ENCODE measurements at regions not wholly inside any gene's neighbourhood (a gene's known extent, or its start where the extent isn't known, plus 50 kb on each side); places are given as distances from the start of the nearest gene placed in this dataset.
"Not testable (repeated sequence)": the region's sequence is repeated elsewhere in the genome, so short reads cannot be mapped to it uniquely, and the experiment has no call there.

DNA sequence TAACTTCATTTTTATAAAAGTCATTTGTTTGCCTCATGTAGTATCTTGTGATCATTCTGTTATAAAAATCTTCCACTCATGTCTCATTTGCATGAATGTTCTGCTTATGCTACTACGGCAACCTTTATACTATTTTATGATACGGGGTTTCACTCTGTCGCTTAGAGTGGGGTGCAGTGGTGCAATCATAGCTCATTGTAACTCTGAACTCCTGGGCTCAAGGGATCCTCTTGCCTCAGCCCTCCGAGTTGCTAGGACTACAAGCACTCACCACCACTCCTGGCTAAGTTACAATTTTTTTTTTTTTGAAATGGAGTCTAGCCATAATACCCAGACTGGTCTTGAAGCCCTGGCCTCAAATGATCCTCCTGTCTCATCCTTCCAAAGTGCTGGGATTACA is 154.4 kb upstream of the PREP start:
- in situ Hi-C loops (cut with HindIII; ENCODE audit: low sequenced_read_pairs) = no loop called here

DNA sequence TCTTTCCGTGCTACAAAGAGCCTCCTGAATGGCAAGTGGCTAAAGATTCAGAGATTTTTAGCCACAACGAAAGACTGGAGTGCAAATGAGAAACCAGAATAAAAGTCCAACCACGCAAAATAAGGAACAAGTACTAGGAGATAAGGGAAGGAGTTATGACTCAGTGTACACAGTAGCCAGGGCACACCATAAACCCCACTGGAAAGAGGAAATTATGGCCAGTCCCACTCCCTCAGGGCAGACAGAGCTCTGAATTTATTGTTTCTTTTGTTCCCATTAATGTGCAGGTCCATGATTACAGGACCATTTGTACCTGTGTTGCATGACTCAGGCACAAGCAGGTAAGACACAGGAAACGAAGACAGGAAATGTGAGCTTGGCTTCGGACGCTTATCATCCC is 150.3 kb upstream of the PREP start:
- in situ Hi-C loops (cut with HindIII; ENCODE audit: low sequenced_read_pairs) = no loop called here
- DNase-seq (ENCODE audit: low spot score) = no peak

More for the DNA sequence above, 154.4 kb upstream of the PREP start:
- no peak for DNase-seq (ENCODE audit: low spot score)

DNA sequence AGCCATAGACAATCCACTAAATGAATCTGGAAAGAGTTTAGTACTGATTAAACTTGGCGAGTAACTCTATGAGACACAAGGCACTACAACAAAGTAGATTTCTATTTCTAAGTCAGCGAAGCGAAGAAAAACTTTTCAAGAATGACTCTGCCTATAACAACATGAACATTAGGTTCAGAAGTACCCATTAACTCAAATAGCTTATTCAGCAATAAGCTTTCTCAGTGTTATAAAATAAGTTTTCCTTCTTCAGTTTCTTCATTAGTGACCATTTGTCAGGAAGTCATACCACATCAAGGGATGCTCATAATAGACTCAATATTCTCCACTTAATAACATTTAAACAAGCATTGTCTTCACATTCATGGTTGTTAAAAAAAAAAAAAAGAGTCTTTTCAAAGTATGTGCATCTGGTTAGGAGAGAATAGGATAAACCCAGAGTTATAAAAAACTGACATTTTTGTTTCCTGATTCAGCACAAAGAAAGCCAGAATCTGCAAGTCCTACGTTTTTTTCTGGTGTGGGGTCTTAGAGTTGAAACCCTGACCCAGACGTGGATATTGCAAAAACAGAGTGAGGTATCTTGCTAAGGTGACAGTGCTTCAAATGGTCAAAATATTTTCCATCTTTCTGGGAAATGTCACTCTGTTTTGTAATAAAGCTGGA is 148.2 kb upstream of the PREP start:
- in situ Hi-C loops (cut with HindIII; ENCODE audit: low sequenced_read_pairs) = no loop called here

GRCh38 chr6:105546754-105547153 is 143.9 kb upstream of the PREP start:
- in situ Hi-C loops (cut with HindIII; ENCODE audit: low sequenced_read_pairs) = no loop called here
- DNase-seq (ENCODE audit: low spot score) = no peak

More for the DNA sequence above, 148.2 kb upstream of the PREP start:
- DNase-seq (ENCODE audit: low spot score) = no peak

DNA sequence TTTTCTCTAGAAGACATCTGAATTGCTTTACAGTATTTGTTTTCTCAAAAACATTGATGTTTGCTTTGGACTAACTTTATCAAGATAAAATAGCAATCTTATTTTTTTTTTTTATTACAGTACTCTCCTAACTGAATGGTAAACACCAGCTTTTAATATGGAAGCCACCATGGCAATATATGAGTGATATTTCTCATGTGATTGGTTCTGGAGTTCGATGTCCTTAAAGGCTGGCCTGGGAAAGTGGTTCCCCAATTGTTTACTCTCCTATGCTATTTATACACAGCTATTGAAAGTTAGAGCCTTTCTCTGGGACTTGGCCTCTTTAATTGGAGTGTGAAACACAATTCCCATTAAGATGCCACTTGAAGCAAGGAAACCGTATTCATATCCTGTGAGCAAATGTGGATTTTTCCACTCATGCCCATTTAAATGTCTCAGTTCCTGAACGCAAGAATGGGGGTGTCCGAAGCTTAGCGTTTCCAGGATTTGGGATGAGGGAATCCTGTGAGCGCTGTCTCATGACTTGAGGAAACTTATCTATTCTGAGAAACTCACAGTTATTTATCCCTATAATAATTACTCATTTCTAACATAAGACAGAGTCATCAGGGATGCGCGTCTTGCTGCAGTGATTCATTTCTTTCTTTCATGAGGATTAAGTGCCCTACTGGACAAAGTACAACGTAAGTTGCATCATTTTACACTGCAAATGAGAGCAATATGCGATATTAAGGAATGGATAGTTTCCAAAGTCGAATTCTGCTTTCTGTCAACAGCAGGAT is 143.3 kb upstream of the PREP start:
- DNase-seq (ENCODE audit: low spot score) = no peak
- in situ Hi-C loops (cut with HindIII; ENCODE audit: low sequenced_read_pairs) = no loop called here

- DNase-seq (ENCODE audit: low spot score) = no peak
- in situ Hi-C loops (cut with HindIII; ENCODE audit: low sequenced_read_pairs) = no loop called here
These were observed 142.5 kb upstream of the PREP start for GRCh38 chr6:105545228-105545920.

DNA sequence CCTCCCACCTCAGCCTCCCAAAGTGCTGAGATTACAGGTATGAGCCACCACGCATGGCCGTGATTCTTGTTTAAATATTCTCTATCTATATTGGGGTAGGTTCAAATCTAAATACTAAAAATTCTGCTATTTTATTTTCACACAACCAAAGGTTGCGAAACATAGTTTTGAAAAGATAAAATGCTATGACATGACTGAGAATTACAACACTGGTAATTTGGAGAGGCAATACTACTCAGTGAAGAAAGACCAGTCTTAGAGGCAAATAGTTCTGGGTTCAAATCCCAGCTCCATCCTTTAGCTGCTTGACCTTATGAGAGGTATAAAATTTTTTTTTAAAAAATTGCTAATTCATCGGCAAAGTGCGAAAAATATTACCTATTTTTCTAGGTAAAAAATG is 137.0 kb upstream of the PREP start:
- DNase-seq (ENCODE audit: low spot score) = no peak
- in situ Hi-C loops (cut with HindIII; ENCODE audit: low sequenced_read_pairs) = no loop called here

- in situ Hi-C loops (cut with HindIII; ENCODE audit: low sequenced_read_pairs) = no loop called here
- no peak for DNase-seq (ENCODE audit: low spot score)
These were observed 135.2 kb upstream of the PREP start for GRCh38 chr6:105537981-105538578.

DNA sequence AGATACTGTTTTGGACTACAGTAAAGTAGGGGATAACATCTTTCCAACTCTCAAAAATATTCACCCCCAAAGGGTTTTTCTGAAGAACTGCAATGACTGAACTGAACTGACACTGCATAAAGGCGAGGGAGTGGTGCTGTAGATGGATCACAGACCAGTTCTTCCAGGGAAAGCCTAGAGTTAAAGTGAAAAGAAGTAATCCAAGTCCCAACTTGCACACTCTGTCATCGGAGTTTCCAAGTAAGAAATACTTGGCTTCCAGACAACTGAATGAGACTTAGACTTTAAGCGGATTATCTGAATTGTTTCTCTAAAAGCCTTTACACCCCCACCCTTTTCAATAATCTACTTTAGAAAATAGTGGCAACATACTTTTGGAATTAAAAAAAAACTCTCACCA is 134.1 kb upstream of the PREP start:
- no peak for DNase-seq (ENCODE audit: low spot score)
- in situ Hi-C loops (cut with HindIII; ENCODE audit: low sequenced_read_pairs) = no loop called here

- in situ Hi-C loops (cut with HindIII; ENCODE audit: low sequenced_read_pairs) = no loop called here
- DNase-seq (ENCODE audit: low spot score) = no peak
These were observed 130.4 kb upstream of the PREP start for GRCh38 chr6:105533301-105533700.

GRCh38 chr6:105526225-105526872 is 123.5 kb upstream of the PREP start:
- in situ Hi-C loops (cut with HindIII; ENCODE audit: low sequenced_read_pairs) = no loop called here
- DNase-seq (ENCODE audit: low spot score) = no peak

DNA sequence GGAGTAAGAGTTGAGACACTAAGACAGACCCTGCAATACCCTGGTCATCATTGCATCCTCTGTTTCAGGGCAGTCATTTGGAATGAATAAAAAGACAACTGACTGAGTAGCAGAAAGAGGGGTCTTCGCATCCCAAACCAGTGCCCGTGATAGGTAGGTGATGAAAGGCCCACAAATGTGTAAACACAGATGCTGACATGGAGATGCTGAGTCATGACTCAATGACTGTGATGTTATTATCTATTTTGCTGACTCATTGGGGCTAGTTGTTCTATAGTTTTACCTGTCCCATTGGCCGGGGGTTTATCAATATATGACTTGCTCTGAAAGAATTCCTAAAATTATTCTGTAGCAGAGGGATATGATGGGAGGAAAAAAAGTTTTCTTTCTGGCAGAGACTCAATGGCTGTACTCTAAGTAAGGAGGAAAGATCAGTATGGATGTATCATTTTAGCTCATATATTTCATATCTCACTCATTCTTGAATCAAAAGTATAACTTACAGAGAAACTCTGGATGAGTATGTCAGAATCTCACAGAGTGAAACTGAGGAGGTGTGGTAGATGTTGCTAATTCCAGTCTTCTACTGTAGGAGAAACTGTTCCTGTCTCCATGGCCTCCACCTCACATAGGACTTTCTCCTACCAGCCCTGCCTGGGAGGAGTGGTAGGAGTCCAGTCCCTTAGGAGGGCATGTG is 119.9 kb upstream of the PREP start:
- in situ Hi-C loops (cut with HindIII; ENCODE audit: low sequenced_read_pairs) = no loop called here

DNA sequence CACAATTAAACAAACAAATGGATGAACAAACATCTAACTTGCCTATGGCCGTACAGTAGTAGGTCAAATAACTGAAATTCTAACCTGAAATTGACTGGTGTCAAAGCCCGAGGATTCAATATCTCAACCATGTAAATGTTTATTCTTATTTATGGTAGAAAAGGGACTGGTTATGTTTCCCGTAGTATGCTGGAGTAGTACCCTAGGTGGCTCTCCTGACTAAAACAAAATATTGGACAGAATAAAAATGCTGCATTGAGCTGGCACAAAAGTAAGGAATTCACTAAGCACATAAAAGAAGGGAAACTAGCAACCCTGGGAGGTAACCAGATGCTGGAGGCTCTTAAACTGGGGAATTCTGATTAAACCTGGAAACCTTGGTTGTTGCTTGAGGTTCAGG is 117.1 kb upstream of the PREP start:
- in situ Hi-C loops (cut with HindIII; ENCODE audit: low sequenced_read_pairs) = no loop called here
- DNase-seq (ENCODE audit: low spot score) = no peak

More for the DNA sequence above, 119.9 kb upstream of the PREP start:
- no peak for DNase-seq (ENCODE audit: low spot score)

DNA sequence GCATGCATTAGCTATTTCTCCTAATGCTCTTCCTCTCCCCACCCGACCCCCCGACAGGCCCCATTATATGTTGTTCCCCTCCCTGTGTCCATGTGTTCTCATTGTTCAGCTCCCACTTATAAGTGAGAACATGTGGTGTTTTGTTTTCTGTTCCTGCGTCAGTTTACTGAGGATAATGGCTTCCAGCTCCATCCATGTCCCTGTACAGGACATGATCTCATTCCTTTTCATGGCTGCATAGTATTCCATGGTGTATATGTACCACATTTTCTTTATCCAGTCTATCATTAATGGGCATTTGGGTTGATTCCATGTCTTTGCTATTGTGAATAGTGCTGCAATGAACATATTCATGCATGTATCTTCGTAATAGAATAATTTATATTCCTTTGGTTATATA is 116.1 kb upstream of the PREP start:
- in situ Hi-C loops (cut with HindIII; ENCODE audit: low sequenced_read_pairs); DNase-seq (ENCODE audit: low spot score): not testable (repeated sequence)

GRCh38 chr6:105515054-105515453 is 112.2 kb upstream of the PREP start:
- DNase-seq (ENCODE audit: low spot score) = no peak
- in situ Hi-C loops (cut with HindIII; ENCODE audit: low sequenced_read_pairs) = no loop called here

- DNase-seq (ENCODE audit: low spot score) = no peak
- in situ Hi-C loops (cut with HindIII; ENCODE audit: low sequenced_read_pairs) = no loop called here
These were observed 111.4 kb upstream of the PREP start for GRCh38 chr6:105514306-105514705.

DNA sequence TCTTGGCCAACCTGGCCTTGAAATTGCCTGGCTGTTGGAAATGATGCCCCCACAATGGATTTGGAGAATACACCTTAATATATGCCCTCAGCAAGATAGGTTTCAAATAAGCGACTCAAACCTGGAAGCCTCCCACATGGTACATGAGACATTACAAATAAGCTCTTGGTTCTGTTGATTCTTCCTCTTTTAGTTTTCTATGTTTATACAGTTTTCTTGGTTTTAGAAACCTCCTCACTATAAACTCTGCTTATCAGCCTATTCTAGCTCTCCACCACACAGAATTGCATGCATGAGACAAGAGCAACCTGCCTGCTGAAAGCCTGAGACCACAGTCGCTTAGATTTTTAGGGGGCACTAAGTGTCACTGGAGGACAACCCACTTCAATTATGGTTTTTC is 108.8 kb upstream of the PREP start:
- in situ Hi-C loops (cut with HindIII; ENCODE audit: low sequenced_read_pairs) = no loop called here
- no peak for DNase-seq (ENCODE audit: low spot score)

GRCh38 chr6:105510746-105511145 is 107.9 kb upstream of the PREP start:
- DNase-seq (ENCODE audit: low spot score) = no peak
- in situ Hi-C loops (cut with HindIII; ENCODE audit: low sequenced_read_pairs) = no loop called here
